PC-9 (cell line): ENCODE measurements at regions not wholly inside any gene's neighbourhood (a gene's known extent, or its start where the extent isn't known, plus 50 kb on each side); places are given as distances from the start of the nearest gene placed in this dataset.

Experiments used
- BruUV-seq: library from RNA; stranded (reverse); fragments of 400-500 nt; replicated peaks from 2 replicates; lab custom pipeline; 2021; lab: Mats Ljungman, UMichigan
- CTCF ChIA-PET: fragments of 300-600 bp; sonication (Branson Sonifier 250); formaldehyde crosslinking; loops from one replicate; lab custom pipeline; 2022; ENCODE audit warnings: antibody characterized with exemption; lab: Charles Lee
- POLR2A ChIA-PET: fragments of 300-600 bp; sonication (Branson Sonifier 250); formaldehyde crosslinking; loops from one replicate; lab custom pipeline; 2022; ENCODE audit warnings: antibody characterized with exemption; ENCODE audit not compliant: unreplicated experiment; lab: Charles Lee
- DNase-seq, 2 experiments: peaks; one replicate each; pipeline versions ENCODE4 v3.0.0 to v3.0.0-alpha.2; 2015 to 2022; ENCODE audit warnings: mixed read lengths in 1 of 2
- H2AFZ ChIP-seq: fragments of 200-600 bp; sonication (generic); 2 replicates; pipeline ENCODE4 v1.8.1; 2017; ENCODE audit warnings: antibody characterized with exemption
- H3F3A ChIP-seq: fragments of 200-600 bp; sonication (generic); 2 replicates; pipeline ENCODE4 v1.8.1; 2017; ENCODE audit warnings: antibody characterized with exemption, mild to moderate bottlenecking, low read depth; ENCODE audit not compliant: insufficient read depth
- H3K27ac ChIP-seq: fragments of 200-600 bp; sonication (generic); 2 replicates; pipeline ENCODE4 v1.6.1; 2016; ENCODE audit warnings: mixed run types
- H3K27me3 ChIP-seq: fragments of 200-600 bp; sonication (generic); 2 replicates; pipeline ENCODE4 v1.6.1; 2016; ENCODE audit warnings: low read depth, mixed run types; ENCODE audit not compliant: insufficient read depth
- H3K36me3 ChIP-seq: fragments of 200-600 bp; sonication (generic); 2 replicates; pipeline ENCODE4 v1.6.1; 2016; ENCODE audit warnings: low read depth, mixed run types
- H3K4me1 ChIP-seq: fragments of 200-600 bp; sonication (generic); replicated peaks from 2 replicates; pipeline ENCODE4 v1.6.1; 2016; ENCODE audit warnings: mixed run types; ENCODE audit not compliant: insufficient read depth
- H3K4me2 ChIP-seq: fragments of 200-600 bp; sonication (generic); 2 replicates; pipeline ENCODE4 v1.6.1; 2017; ENCODE audit warnings: mixed run types
- H3K4me3 ChIP-seq: fragments of 200-600 bp; sonication (generic); 2 replicates; pipeline ENCODE4 v1.6.1; 2016; ENCODE audit warnings: mixed run types
- H3K79me2 ChIP-seq: fragments of 200-600 bp; sonication (generic); 2 replicates; pipeline ENCODE4 v1.6.1; 2017; ENCODE audit warnings: low read depth, mixed run types
- H3K9me2 ChIP-seq: fragments of 200-600 bp; sonication (generic); 2 replicates; pipeline ENCODE4 v1.8.1; 2017; ENCODE audit warnings: mild to moderate bottlenecking; ENCODE audit not compliant: insufficient read depth
- H3K9me3 ChIP-seq: fragments of 200-600 bp; sonication (generic); 2 replicates; pipeline ENCODE4 v1.8.1; 2016; ENCODE audit warnings: low read depth; ENCODE audit not compliant: insufficient read depth
- H4K20me1 ChIP-seq: fragments of 200-600 bp; sonication (generic); 2 replicates; pipeline ENCODE4 v1.8.1; 2017; ENCODE audit not compliant: insufficient read depth
- EZH2 ChIP-seq: fragments of 200-600 bp; sonication (generic); IDR thresholded peaks from 2 replicates; pipeline ENCODE4 v1.8.0; 2017; ENCODE audit warnings: antibody characterized with exemption, low read depth
- intact Hi-C: fragments of 100-400 bp; cut with micrococcal nuclease; formaldehyde crosslinking; loops from one replicate; pipeline ENCODE4 v1.10.0; 2022; ENCODE audit not compliant: unreplicated experiment
- TF ChIP-seq, protein P1 (sequence below): fragments of 200-600 bp; sonication (generic); conservative IDR thresholded peaks from 2 replicates; pipeline ENCODE4 v1.6.1; 2017; ENCODE audit warnings: mixed run types, antibody characterized with exemption, mild to moderate bottlenecking, moderate library complexity

GRCh38 chr4:43867908-43868307 lies 580.7 kb downstream of the KCTD8 start:
- Histone ChIP-seq H3K4me1 (no peaks in the 10 kb centered on the region), H4K20me1 (no peaks in the 10 kb centered on the region), H3K4me2 (no peak overlapping the region), H3K27ac (no peak overlapping the region), H3K27me3 (no peaks in the 10 kb centered on the region), H3K79me2 (no peaks in the 10 kb centered on the region), H3F3A (no peaks in the 10 kb centered on the region), H3K9me3 (no peaks in the 10 kb centered on the region), H3K36me3 (no peaks in the 10 kb centered on the region), H2AFZ (no peak overlapping the region), H3K9me2 (no peaks in the 10 kb centered on the region), H3K4me3 (no peak overlapping the region)
- no peak for DNase-seq
- ChIA-PET POLR2A (no interaction called here), CTCF (no interaction called here)
- intact Hi-C loops: no loop called here
- TF ChIP-seq EZH2: no peak
- TF ChIP-seq, protein P1, sequence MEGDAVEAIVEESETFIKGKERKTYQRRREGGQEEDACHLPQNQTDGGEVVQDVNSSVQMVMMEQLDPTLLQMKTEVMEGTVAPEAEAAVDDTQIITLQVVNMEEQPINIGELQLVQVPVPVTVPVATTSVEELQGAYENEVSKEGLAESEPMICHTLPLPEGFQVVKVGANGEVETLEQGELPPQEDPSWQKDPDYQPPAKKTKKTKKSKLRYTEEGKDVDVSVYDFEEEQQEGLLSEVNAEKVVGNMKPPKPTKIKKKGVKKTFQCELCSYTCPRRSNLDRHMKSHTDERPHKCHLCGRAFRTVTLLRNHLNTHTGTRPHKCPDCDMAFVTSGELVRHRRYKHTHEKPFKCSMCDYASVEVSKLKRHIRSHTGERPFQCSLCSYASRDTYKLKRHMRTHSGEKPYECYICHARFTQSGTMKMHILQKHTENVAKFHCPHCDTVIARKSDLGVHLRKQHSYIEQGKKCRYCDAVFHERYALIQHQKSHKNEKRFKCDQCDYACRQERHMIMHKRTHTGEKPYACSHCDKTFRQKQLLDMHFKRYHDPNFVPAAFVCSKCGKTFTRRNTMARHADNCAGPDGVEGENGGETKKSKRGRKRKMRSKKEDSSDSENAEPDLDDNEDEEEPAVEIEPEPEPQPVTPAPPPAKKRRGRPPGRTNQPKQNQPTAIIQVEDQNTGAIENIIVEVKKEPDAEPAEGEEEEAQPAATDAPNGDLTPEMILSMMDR: no peak
- BruUV-seq: no TSS peak

DNA sequence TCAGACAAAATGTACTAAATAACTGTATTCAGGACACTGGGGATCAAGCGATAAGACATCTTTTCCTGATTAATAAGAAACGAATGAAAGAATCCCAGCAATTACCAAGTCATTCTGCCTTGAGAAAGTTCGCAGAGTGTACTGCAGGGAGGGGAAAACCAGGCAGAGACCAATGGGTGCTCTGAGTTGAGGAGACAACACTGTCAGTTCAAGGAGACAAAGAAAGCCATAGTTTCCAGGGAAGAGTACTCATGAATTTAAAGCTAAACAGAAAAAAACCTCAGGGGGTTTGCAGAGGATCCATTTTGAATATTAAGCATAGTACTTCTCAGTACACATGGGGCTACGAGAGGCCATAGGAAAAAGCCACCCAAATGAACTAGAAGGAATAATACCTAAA lies 573.0 kb downstream of the KCTD8 start:
- no peak overlapping the region for H3K27ac ChIP-seq
- H3K79me2 ChIP-seq: no peaks in the 10 kb centered on the region
- no peaks in the 10 kb centered on the region for H4K20me1 ChIP-seq
- POLR2A ChIA-PET: no interaction called here
- TF ChIP-seq EZH2: no peak
- H2AFZ ChIP-seq: no peak overlapping the region
- CTCF ChIA-PET: no interaction called here
- intact Hi-C loops: no loop called here
- no peaks in the 10 kb centered on the region for H3F3A ChIP-seq
- DNase-seq: no peak
- H3K9me3 ChIP-seq: no peaks in the 10 kb centered on the region
- H3K4me2 ChIP-seq: no peak overlapping the region
- no peaks in the 10 kb centered on the region for H3K27me3 ChIP-seq
- H3K9me2 ChIP-seq: no peaks in the 10 kb centered on the region
- no peak overlapping the region for H3K4me3 ChIP-seq
- H3K4me1 ChIP-seq: no peaks in the 10 kb centered on the region
- no TSS peak for BruUV-seq
- no peaks in the 10 kb centered on the region for H3K36me3 ChIP-seq

DNA sequence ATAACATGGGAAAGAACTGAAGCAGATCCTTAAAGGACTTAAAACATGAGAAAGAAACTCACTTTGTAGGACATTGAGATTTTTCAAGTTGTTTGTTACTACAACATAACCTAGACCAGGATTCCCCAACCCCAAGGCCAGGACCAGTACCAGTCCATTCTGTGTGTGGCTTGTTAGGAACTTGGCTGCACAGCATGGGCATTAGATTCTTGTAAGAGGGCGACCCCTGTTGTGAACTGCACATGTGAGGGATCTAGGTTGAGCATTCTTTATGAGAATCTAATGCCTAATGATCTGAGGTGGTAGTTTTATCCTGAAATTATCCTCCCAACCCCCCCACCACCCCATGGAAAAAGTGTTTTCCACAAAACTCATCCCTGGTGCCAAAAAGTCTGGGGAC lies 566.1 kb downstream of the KCTD8 start:
- no peaks in the 10 kb centered on the region for H3K79me2 ChIP-seq
- H3K27ac ChIP-seq: no peak overlapping the region
- no peaks in the 10 kb centered on the region for H3K4me1 ChIP-seq
- no TSS peak for BruUV-seq
- H3K9me3 ChIP-seq: no peaks in the 10 kb centered on the region
- H3K27me3 ChIP-seq: no peaks in the 10 kb centered on the region; the same call in 1 of the 2 replicates
- H3K4me3 ChIP-seq: no peak overlapping the region
- H4K20me1 ChIP-seq: no peaks in the 10 kb centered on the region
- H3K4me2 ChIP-seq: no peak overlapping the region
- no peaks in the 10 kb centered on the region for H3F3A ChIP-seq
- H2AFZ ChIP-seq: no peak overlapping the region
- POLR2A ChIA-PET: no interaction called here
- DNase-seq: no peak
- CTCF ChIA-PET: no interaction called here
- H3K36me3 ChIP-seq: no peaks in the 10 kb centered on the region
- TF ChIP-seq, protein P1: no peak
- no peak for TF ChIP-seq EZH2
- intact Hi-C loops: no loop called here
- no peaks in the 10 kb centered on the region for H3K9me2 ChIP-seq

- H3K9me2 ChIP-seq: no peaks in the 10 kb centered on the region
- POLR2A ChIA-PET: no interaction called here
- no peaks in the 10 kb centered on the region for H3K79me2 ChIP-seq
- no peaks in the 10 kb centered on the region for H4K20me1 ChIP-seq
- no peak overlapping the region for H3K27ac ChIP-seq
- TF ChIP-seq, protein P1: no peak
- no peak for TF ChIP-seq EZH2
- no peak for DNase-seq
- peaks cover 4% of the 10 kb centered on the region; the same call in 1 of the 2 replicates for H3K27me3 ChIP-seq
- no peak overlapping the region for H3K4me3 ChIP-seq
- no peaks in the 10 kb centered on the region for H3K36me3 ChIP-seq
- CTCF ChIA-PET: no interaction called here
- no peak overlapping the region for H2AFZ ChIP-seq
- BruUV-seq: no TSS peak
- no peaks in the 10 kb centered on the region for H3F3A ChIP-seq
- H3K4me2 ChIP-seq: no peak overlapping the region
- H3K4me1 ChIP-seq: no peaks in the 10 kb centered on the region
- no peaks in the 10 kb centered on the region for H3K9me3 ChIP-seq
- intact Hi-C loops: no loop called here
These were observed 562.4 kb downstream of the KCTD8 start for GRCh38 chr4:43886196-43886595.
